Activated CD4-positive, alpha-beta T cell treated with anti-CD3 and anti-CD28 coated beads for 36 hours (primary cell): ENCODE measurements at regions not wholly inside any gene's neighbourhood (a gene's known extent, or its start where the extent isn't known, plus 50 kb on each side); places are given as distances from the start of the nearest gene placed in this dataset.

ENCODE experiments used
- ATAC-seq: fragments of 200-7000 bp; cut with Tn5 transposase; one replicate; pipeline ENCODE4 v1.10.0; 2021; ENCODE audit warnings: mild to moderate bottlenecking, moderate library complexity
- CTCF ChIA-PET: fragments of 350-600 bp; sonication (Branson Sonifier 250); formaldehyde crosslinking; loops from one replicate; lab custom pipeline; 2021; ENCODE audit warnings: antibody characterized with exemption; lab: Charles Lee
- POLR2A ChIA-PET: fragments of 350-600 bp; sonication (Branson Sonifier 250); formaldehyde crosslinking; loops from one replicate; lab custom pipeline; 2021; ENCODE audit warnings: antibody characterized with exemption, inconsistent platforms; lab: Charles Lee
- DNase-seq: peaks from one replicate; pipeline ENCODE4 v3.0.0-alpha.2; 2020
- H3K27ac Mint-ChIP-seq: one replicate; pipeline ENCODE4 v1.8.0; 2021; ENCODE audit warnings: mixed read lengths
- H3K27me3 Mint-ChIP-seq: one replicate; pipeline ENCODE4 v1.8.0; 2021; ENCODE audit warnings: mixed read lengths
- H3K36me3 Mint-ChIP-seq: one replicate; pipeline ENCODE4 v1.8.0; 2021; ENCODE audit warnings: low read depth, mixed read lengths
- H3K4me1 Mint-ChIP-seq: one replicate; pipeline ENCODE4 v1.8.0; 2021; ENCODE audit warnings: mixed read lengths
- H3K4me3 Mint-ChIP-seq: one replicate; pipeline ENCODE4 v1.8.0; 2021; ENCODE audit warnings: mild to moderate bottlenecking, moderate library complexity, mixed read lengths
- H3K9me3 Mint-ChIP-seq: one replicate; pipeline ENCODE4 v1.8.0; 2021; ENCODE audit warnings: low read depth, mixed read lengths
- intact Hi-C, 2 experiments: fragments of 100-400 bp; cut with DNase I in 1 of 2; cut with micrococcal nuclease in 1 of 2; formaldehyde crosslinking; loops; one replicate each; pipeline versions ENCODE4 v1.14.2 to v1.15.1; 2022 to 2024; cut with DNase I, micrococcal nuclease

DNA sequence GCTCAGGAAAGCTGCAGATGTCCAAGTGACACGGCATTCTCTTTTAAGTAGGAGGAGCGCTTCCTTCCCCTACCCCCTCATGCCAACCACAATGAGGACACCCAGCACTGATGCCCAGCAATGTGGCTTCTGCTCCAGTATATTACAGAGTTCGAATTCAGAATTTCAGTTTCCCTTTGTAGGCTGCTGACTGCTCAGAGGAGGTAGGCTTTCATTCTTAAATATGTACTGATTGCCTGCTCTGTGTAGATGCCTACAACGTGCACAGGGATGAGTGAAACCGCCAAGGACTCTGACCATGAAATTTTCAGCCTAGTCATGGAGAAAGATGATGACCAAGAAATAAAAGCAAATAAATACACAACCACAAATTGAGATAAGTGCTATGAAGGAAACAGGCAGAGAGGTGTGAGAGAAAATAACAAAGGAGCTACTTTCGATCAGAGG is 50.9 kb upstream of the TNFAIP3 start:
- DNase-seq: peak; percentile 42
- ChIA-PET POLR2A (no interaction called here), CTCF (interaction anchor here (0.7 to 1.0 kb wide), 2 partner anchors 8 to 51 kb away, joined by 3 read pairs; partner anchors contain the start of gene TNFAIP3)
- Mint-ChIP-seq H3K4me3 (peak overlapping the region; percentile 0), H3K9me3 (no peaks in the 10 kb centered on the region), H3K27me3 (no peaks in the 10 kb centered on the region), H3K4me1 (peaks cover 79% of the 10 kb centered on the region), H3K36me3 (peaks cover 3% of the 10 kb centered on the region), H3K27ac (peak overlapping the region; percentile 83)
- intact Hi-C loops: loop anchor here in 1 of 2 experiments (5.0 kb wide), 1 partner anchor 36 kb away; no protein-coding TSS in a partner anchor
- peak; percentile 37 for ATAC-seq

DNA sequence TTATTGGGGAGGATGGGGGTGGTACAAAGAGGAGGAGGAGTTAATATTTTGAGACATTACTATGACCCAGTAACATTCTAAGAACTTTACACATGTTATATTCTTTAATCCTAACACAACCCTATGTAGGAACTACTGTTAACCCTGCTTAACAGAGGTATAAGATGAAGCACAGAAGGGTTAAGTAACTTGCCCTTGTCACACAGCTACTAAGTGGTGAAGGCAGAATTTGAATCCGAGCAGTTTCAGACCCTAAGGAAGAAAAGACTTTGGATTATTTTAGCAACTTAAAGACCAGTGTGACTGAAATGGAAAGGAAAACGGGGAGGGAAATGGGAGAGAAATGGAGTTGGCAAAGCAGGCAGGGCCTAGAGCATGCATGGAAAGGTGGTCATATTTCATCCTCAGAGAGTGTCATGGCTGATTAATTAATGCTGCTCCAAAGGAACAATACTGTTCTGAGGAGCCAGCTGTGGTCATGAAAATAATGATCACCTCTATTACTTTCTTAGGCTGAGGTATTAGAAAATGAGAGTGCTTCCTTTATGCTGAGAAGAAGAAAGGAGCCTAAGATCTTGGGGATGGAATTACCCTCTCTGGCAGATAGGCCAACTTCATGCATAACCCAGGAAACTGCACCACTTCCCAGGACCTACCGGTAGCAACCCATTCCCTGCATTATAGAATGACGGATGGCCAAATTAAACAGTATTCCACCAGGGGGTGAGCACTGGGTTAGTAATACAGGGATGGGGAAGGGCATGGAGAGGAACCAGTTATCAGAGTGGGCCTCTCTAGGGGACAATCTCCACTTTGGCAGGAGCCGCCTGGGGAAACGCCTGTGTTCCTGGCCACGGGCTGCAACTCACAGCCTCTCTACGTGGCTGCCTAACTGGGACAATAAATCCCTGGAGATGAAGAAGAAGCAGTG is 50.1 kb upstream of the TNFAIP3 start:
- H3K27me3 Mint-ChIP-seq: no peaks in the 10 kb centered on the region
- H3K9me3 Mint-ChIP-seq: no peaks in the 10 kb centered on the region
- ChIA-PET CTCF (interaction anchor here (1.0 kb wide), 1 partner anchor 9 kb away, joined by 3 read pairs; no protein-coding TSS in a partner anchor), POLR2A (no interaction called here)
- no peak for DNase-seq
- H3K4me3 Mint-ChIP-seq: no peak overlapping the region
- intact Hi-C loops: loop anchor here in 1 of 2 experiments (5.0 kb wide), 1 partner anchor 35 kb away; no protein-coding TSS in a partner anchor
- no peak for ATAC-seq
- H3K27ac Mint-ChIP-seq: peak overlapping the region; percentile 75
- peaks cover 6% of the 10 kb centered on the region for H3K36me3 Mint-ChIP-seq
- H3K4me1 Mint-ChIP-seq: peaks cover 79% of the 10 kb centered on the region
